ENCODE measurements at regions not wholly inside any gene's neighbourhood (a gene's known extent, or its start where the extent isn't known, plus 50 kb on each side); places are given as distances from the start of the nearest gene placed in this dataset.

- no peak overlapping the region for H3K4me3 ChIP-seq (replicated peaks in 1 of 3; ENCODE audit: low read depth in 2 of 3, low read length in 3 of 3)
- WGBS (ENCODE audit: insufficient coverage): no CpG with 5 or more reads among the region's 1 CpG
- no peaks in the 10 kb centered on the region for H3K27me3 ChIP-seq (ENCODE audit: control insufficient read depth in 2 of 2, insufficient read depth in 2 of 2, low read length in 2 of 2)
- no peaks in the 10 kb centered on the region for H3K9me3 ChIP-seq (replicated peaks in 1 of 2; ENCODE audit: control insufficient read depth in 1 of 2, insufficient read depth in 1 of 2, low read length in 2 of 2)
- H2AFZ ChIP-seq (ENCODE audit: insufficient read depth, low read depth, low read length, poor library complexity, severe bottlenecking): no peak overlapping the region
- no peaks in the 10 kb centered on the region for H4K20me1 ChIP-seq (ENCODE audit: insufficient read depth, low read length)
- no peaks in the 10 kb centered on the region for H3K4me1 ChIP-seq (ENCODE audit: control insufficient read depth in 1 of 2, insufficient read depth in 2 of 2, low read length in 2 of 2)
- H3K79me2 ChIP-seq (ENCODE audit: insufficient read depth, low read length): no peaks in the 10 kb centered on the region
- H3K4me1 Mint-ChIP-seq: no peaks in the 10 kb centered on the region
- H3K36me3 Mint-ChIP-seq: no peaks in the 10 kb centered on the region
- H3K9me3 Mint-ChIP-seq: peaks cover 0 to 3% (median 1%) of the 10 kb centered on the region in 7 donors
- no peak for DNase-seq
- no peaks in the 10 kb centered on the region for H3K36me3 ChIP-seq (replicated peaks in 1 of 2; ENCODE audit: control insufficient read depth in 1 of 2, insufficient read depth in 2 of 2, low read length in 2 of 2)
- H3K27me3 Mint-ChIP-seq (ENCODE audit: low read depth in 3 of 3): no peaks in the 10 kb centered on the region
- intact Hi-C loops (cut with micrococcal nuclease): no loop called here
- no peak overlapping the region for H3K4me3 Mint-ChIP-seq
- TF ChIP-seq CTCF (IDR thresholded peaks at IDR 0.05): no peak
- no peak overlapping the region for H3K9ac ChIP-seq (ENCODE audit: insufficient read depth, low read length, poor library complexity, severe bottlenecking)
- no peak overlapping the region for H3K4me2 ChIP-seq (replicated peaks; ENCODE audit: extremely low read depth, low read length, poor library complexity, severe bottlenecking)
- no peak overlapping the region for H3K27ac ChIP-seq (ENCODE audit: low read depth in 1 of 2, low read length in 2 of 2)
- no peak overlapping the region for H3K27ac Mint-ChIP-seq
These were observed 191.0 kb downstream of the HNMT start for GRCh38 chr2:138155304-138155703.

- Histone ChIP-seq H2AFZ (ENCODE audit: insufficient read depth, low read depth, low read length, poor library complexity, severe bottlenecking) (no peak overlapping the region), H3K4me3 (replicated peaks in 1 of 3; ENCODE audit: low read depth in 2 of 3, low read length in 3 of 3) (no peak overlapping the region), H3K79me2 (ENCODE audit: insufficient read depth, low read length) (no peaks in the 10 kb centered on the region), H3K4me2 (replicated peaks; ENCODE audit: extremely low read depth, low read length, poor library complexity, severe bottlenecking) (no peak overlapping the region), H3K36me3 (replicated peaks in 1 of 2; ENCODE audit: control insufficient read depth in 1 of 2, insufficient read depth in 2 of 2, low read length in 2 of 2) (no peaks in the 10 kb centered on the region), H3K27me3 (ENCODE audit: control insufficient read depth in 2 of 2, insufficient read depth in 2 of 2, low read length in 2 of 2) (no peaks in the 10 kb centered on the region), H3K9ac (ENCODE audit: insufficient read depth, low read length, poor library complexity, severe bottlenecking) (no peak overlapping the region), H3K4me1 (ENCODE audit: control insufficient read depth in 1 of 2, insufficient read depth in 2 of 2, low read length in 2 of 2) (no peaks in the 10 kb centered on the region), H4K20me1 (ENCODE audit: insufficient read depth, low read length) (no peaks in the 10 kb centered on the region), H3K27ac (ENCODE audit: low read depth in 1 of 2, low read length in 2 of 2) (no peak overlapping the region), H3K9me3 (replicated peaks in 1 of 2; ENCODE audit: control insufficient read depth in 1 of 2, insufficient read depth in 1 of 2, low read length in 2 of 2) (no peaks in the 10 kb centered on the region)
- TF ChIP-seq CTCF (IDR thresholded peaks at IDR 0.05): no peak
- 87% methylated on average over 2 of the region's 4 CpGs for WGBS (ENCODE audit: insufficient coverage)
- Mint-ChIP-seq H3K9me3 (peaks cover 0 to 3% (median 2%) of the 10 kb centered on the region in 7 donors), H3K4me1 (no peaks in the 10 kb centered on the region), H3K36me3 (no peaks in the 10 kb centered on the region), H3K27ac (no peak overlapping the region), H3K27me3 (ENCODE audit: low read depth in 3 of 3) (no peaks in the 10 kb centered on the region), H3K4me3 (no peak overlapping the region)
- intact Hi-C loops (cut with micrococcal nuclease): no loop called here
- DNase-seq: no peak
These were observed 193.1 kb downstream of the HNMT start for GRCh38 chr2:138157372-138157771.

Measured in CD14-positive monocyte (primary cell).